Panc1 (cell line): ENCODE measurements at regions not wholly inside any gene's neighbourhood (a gene's known extent, or its start where the extent isn't known, plus 50 kb on each side); places are given as distances from the start of the nearest gene placed in this dataset.

Source experiments
- ATAC-seq: fragments of 200-7000 bp; cut with Tn5 transposase; 2 replicates; pipeline ENCODE4 v1.9.1; 2020; ENCODE audit warnings: mild to moderate bottlenecking, moderate library complexity
- BruUV-seq: library from RNA; stranded (reverse); fragments of 400-500 nt; replicated peaks from 2 replicates; lab custom pipeline; 2021; lab: Mats Ljungman, UMichigan
- CTCF ChIA-PET: fragments of 300-600 bp; sonication (Branson Sonifier 250); formaldehyde crosslinking; loops from one replicate; lab custom pipeline; 2022; ENCODE audit warnings: antibody characterized with exemption; lab: Charles Lee
- POLR2A ChIA-PET: fragments of 300-600 bp; sonication (Branson Sonifier 250); formaldehyde crosslinking; loops from one replicate; lab custom pipeline; 2022; ENCODE audit warnings: antibody characterized with exemption; lab: Charles Lee
- DNase-seq: peaks from one replicate; pipeline ENCODE4 v3.0.0-alpha.2; 2010; ENCODE audit warnings: low read depth, low spot score
- H3K27ac ChIP-seq: 2 replicates; pipeline ENCODE4 v1.5.1; 2011; ENCODE audit warnings: mild to moderate bottlenecking, low read length, inconsistent platforms
- H3K27me3 ChIP-seq: fragments of 200-500 bp; sonication (Bioruptor generic); 2 replicates; pipeline ENCODE4 v1.6.0; 2014; ENCODE audit warnings: low read length, inconsistent platforms; ENCODE audit not compliant: control insufficient read depth, insufficient read depth
- H3K36me3 ChIP-seq: fragments of 200-500 bp; sonication (Bioruptor generic); 2 replicates; pipeline ENCODE4 v1.5.1; 2014; ENCODE audit warnings: inconsistent platforms, mild to moderate bottlenecking, low read length, moderate library complexity; ENCODE audit not compliant: control insufficient read depth, insufficient read depth
- H3K4me1 ChIP-seq: 2 replicates; pipeline ENCODE4 v1.5.1; 2011; ENCODE audit warnings: inconsistent platforms, mild to moderate bottlenecking, low read length, moderate library complexity; ENCODE audit not compliant: control insufficient read depth, insufficient read depth
- H3K4me3 ChIP-seq, 2 experiments: 2 replicates each; pipeline ENCODE4 v1.5.1; 2011 to 2012; ENCODE audit warnings: low read depth in 2 of 2, low read length in 2 of 2, mild to moderate bottlenecking in 2 of 2, inconsistent platforms in 1 of 2, moderate library complexity in 1 of 2
- H3K9me3 ChIP-seq: fragments of 200-500 bp; sonication (Bioruptor generic); 2 replicates; pipeline ENCODE4 v1.5.1; 2014; ENCODE audit warnings: low read depth, mild to moderate bottlenecking, inconsistent platforms, low read length, moderate library complexity; ENCODE audit not compliant: control insufficient read depth, insufficient read depth
- CTCF ChIP-seq: fragments of 450-650 bp; IDR thresholded peaks from 2 replicates; pipeline ENCODE4 v1.5.1; 2017; ENCODE audit warnings: mild to moderate bottlenecking
- POLR2AphosphoS5 ChIP-seq: IDR thresholded peaks from 2 replicates; pipeline ENCODE4 v1.6.1; 2012; ENCODE audit warnings: mild to moderate bottlenecking, low read depth, low read length, moderate library complexity
- REST ChIP-seq, 2 experiments: IDR thresholded peaks; 2 replicates each; pipeline ENCODE4 v1.6.1; 2011 to 2012; ENCODE audit warnings: low read depth in 2 of 2, control low read depth in 1 of 2, low read length in 1 of 2, mild to moderate bottlenecking in 1 of 2, moderate library complexity in 1 of 2; ENCODE audit not compliant: insufficient read depth in 1 of 2
- SIN3A ChIP-seq: IDR thresholded peaks from 2 replicates; pipeline ENCODE4 v1.6.1; 2012; ENCODE audit warnings: low read depth, mild to moderate bottlenecking, low read length, moderate library complexity, borderline replicate concordance; ENCODE audit not compliant: insufficient read depth
- TCF7L2 ChIP-seq: IDR thresholded peaks from 2 replicates; pipeline ENCODE4 v1.6.1; 2011; ENCODE audit warnings: mild to moderate bottlenecking, low read depth, low read length, inconsistent platforms
- in situ Hi-C: cut with HindIII; loops from 2 replicates; pipeline ENCODE4 v1.10.0; 2016; ENCODE audit warnings: low sequenced_read_pairs, low pct_unique_long_range_greater_than_20kb
- intact Hi-C: fragments of 100-400 bp; cut with micrococcal nuclease; formaldehyde crosslinking; loops from one replicate; pipeline ENCODE4 v1.10.0; 2022; ENCODE audit not compliant: unreplicated experiment

- ATAC-seq (no peak), DNase-seq (no peak)
- Histone ChIP-seq H3K27ac (no peak overlapping the region), H3K4me1 (no peaks in the 10 kb centered on the region), H3K4me3 (no peak overlapping the region), H3K27me3 (peaks cover 21% of the 10 kb centered on the region), H3K36me3 (peaks cover under 1% of the 10 kb centered on the region; the same call in 1 of the 2 replicates), H3K9me3 (no peaks in the 10 kb centered on the region)
- in situ Hi-C loops = no loop called here
- no peak for TF ChIP-seq SIN3A
- no peak for TF ChIP-seq POLR2AphosphoS5
- no peak for TF ChIP-seq REST (IDR thresholded peaks at IDR 0.05; ENCODE audit: insufficient read depth in 1 of 2, low read depth in 2 of 2, low read length in 1 of 2)
- CTCF ChIA-PET = no interaction called here
- intact Hi-C loops = no loop called here
- POLR2A ChIA-PET = no interaction called here
- BruUV-seq = no TSS peak
Observed at GRCh38 chr17:33615861-33616260, 322.8 kb upstream of the ASIC2 start.

GRCh38 chr17:33623841-33624240, 330.7 kb upstream of the ASIC2 start:
- no peak for DNase-seq
- no peak overlapping the region for H3K27ac ChIP-seq
- no peak for ATAC-seq
- no peaks in the 10 kb centered on the region for H3K9me3 ChIP-seq
- TF ChIP-seq SIN3A = no peak
- TF ChIP-seq POLR2AphosphoS5 = no peak
- TF ChIP-seq REST (IDR thresholded peaks at IDR 0.05; ENCODE audit: insufficient read depth in 1 of 2, low read depth in 2 of 2, low read length in 1 of 2) = no peak
- TF ChIP-seq TCF7L2 = no peak
- TF ChIP-seq CTCF = no peak
- BruUV-seq = no TSS peak
- POLR2A ChIA-PET = no interaction called here
- in situ Hi-C loops = no loop called here
- H3K4me3 ChIP-seq = no peak overlapping the region
- no peaks in the 10 kb centered on the region for H3K4me1 ChIP-seq
- intact Hi-C loops = no loop called here
- CTCF ChIA-PET = no interaction called here
- H3K27me3 ChIP-seq = peaks cover 29% of the 10 kb centered on the region
- H3K36me3 ChIP-seq = peaks cover 2% of the 10 kb centered on the region; the same call in 1 of the 2 replicates
